Epithelial cell of esophagus (primary cell): ENCODE measurements at regions not wholly inside any gene's neighbourhood (a gene's known extent, or its start where the extent isn't known, plus 50 kb on each side); places are given as distances from the start of the nearest gene placed in this dataset.

Source experiments
- DNase-seq: peaks from one replicate; pipeline ENCODE4 v3.0.0; 2010; ENCODE audit warnings: low read depth
- H3K4me3 ChIP-seq: 2 replicates; pipeline ENCODE4 v1.5.1; 2011; ENCODE audit warnings: mild to moderate bottlenecking, low read length, control low read depth
- TF ChIP-seq, protein P1 (sequence below): IDR thresholded peaks from 2 replicates; pipeline ENCODE4 v1.5.1; 2011; ENCODE audit warnings: low read depth, mild to moderate bottlenecking, low read length, control low read depth, inconsistent platforms; ENCODE audit not compliant: insufficient read depth; ENCODE audit errors: missing control alignments

DNA sequence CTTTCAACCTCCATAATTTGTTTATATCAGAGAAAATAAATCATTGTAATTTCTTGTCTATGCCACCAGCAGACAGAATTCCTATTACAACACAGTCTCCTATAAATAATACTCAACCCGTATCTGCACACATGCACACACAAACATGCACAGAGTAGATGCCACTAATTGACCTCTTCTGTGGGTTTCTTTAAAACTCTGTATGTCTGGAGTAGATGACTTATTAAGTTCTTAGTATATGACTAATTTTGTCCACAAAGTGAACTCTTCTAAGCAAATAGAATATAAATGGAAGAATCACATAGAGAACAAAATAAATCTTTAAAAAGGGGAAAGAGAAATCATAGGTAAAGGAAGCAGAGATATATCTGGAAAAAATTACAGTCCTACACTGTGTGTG is 452.3 kb downstream of the MTRR start:
- DNase-seq: no peak
- TF ChIP-seq, protein P1, sequence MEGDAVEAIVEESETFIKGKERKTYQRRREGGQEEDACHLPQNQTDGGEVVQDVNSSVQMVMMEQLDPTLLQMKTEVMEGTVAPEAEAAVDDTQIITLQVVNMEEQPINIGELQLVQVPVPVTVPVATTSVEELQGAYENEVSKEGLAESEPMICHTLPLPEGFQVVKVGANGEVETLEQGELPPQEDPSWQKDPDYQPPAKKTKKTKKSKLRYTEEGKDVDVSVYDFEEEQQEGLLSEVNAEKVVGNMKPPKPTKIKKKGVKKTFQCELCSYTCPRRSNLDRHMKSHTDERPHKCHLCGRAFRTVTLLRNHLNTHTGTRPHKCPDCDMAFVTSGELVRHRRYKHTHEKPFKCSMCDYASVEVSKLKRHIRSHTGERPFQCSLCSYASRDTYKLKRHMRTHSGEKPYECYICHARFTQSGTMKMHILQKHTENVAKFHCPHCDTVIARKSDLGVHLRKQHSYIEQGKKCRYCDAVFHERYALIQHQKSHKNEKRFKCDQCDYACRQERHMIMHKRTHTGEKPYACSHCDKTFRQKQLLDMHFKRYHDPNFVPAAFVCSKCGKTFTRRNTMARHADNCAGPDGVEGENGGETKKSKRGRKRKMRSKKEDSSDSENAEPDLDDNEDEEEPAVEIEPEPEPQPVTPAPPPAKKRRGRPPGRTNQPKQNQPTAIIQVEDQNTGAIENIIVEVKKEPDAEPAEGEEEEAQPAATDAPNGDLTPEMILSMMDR: no peak
- no peak overlapping the region for H3K4me3 ChIP-seq

DNA sequence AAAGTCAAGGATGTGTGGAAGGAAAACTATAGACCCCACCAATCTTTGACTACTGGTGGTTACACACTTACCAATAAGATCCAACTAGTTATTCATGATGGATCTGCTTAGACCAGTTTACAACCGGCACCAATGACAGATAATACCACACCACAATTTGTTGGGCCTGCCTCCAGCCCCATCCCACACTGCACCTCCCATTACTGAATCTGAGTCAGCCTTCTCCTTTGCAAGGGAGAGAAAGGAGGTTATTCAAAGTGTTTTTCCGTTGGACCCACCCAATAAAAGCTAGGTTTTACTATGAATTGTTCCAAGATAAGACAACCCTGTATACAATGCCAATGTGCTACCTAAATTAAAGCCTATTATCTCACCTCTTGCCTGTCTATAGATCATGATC is 453.5 kb downstream of the MTRR start:
- no peak for DNase-seq
- TF ChIP-seq, protein P1: no peak

DNA sequence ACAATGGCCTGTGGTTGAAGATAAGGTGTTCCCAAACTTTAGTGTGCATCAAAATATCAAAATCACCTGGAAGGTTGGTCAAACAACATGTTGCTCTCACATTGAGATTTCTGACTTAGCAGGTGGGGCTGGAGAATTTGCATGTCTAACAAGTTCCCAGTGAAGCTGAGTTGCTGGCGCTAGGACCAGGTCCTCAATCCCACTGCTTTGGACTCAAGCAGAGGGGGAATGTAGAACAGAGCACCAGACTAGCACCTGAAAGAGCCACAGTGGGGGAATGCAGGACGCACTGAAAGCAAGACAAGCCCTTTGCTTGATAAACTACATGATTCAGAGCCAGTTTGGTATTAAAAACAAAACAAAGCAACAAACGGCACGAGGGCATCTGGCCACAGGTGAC is 458.1 kb downstream of the MTRR start:
- DNase-seq: no peak

More for the DNA sequence above, 453.5 kb downstream of the MTRR start:
- no peak overlapping the region for H3K4me3 ChIP-seq

DNA sequence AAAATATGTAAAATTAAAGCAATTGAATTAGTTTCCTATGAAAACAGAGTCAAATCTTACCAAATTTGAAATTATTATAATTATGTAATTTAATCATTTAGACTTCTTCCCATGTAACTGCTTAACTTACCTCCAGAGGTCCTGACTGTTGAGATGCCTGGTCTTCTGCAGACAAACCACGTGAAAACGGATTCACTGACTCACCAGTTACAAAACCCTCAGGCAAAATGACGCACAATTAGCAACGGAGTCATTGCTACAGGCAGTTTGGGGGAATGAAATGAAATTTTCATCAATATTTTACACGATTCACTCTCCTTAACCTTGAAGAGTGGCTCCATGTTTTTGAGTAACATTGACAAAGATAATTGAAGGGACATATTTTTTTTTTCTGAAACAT is 460.8 kb downstream of the MTRR start:
- TF ChIP-seq, protein P1: no peak
- no peak overlapping the region for H3K4me3 ChIP-seq
- peak; percentile 14 for DNase-seq

More for the DNA sequence above, 458.1 kb downstream of the MTRR start:
- TF ChIP-seq, protein P1: no peak
- no peak overlapping the region for H3K4me3 ChIP-seq

DNA sequence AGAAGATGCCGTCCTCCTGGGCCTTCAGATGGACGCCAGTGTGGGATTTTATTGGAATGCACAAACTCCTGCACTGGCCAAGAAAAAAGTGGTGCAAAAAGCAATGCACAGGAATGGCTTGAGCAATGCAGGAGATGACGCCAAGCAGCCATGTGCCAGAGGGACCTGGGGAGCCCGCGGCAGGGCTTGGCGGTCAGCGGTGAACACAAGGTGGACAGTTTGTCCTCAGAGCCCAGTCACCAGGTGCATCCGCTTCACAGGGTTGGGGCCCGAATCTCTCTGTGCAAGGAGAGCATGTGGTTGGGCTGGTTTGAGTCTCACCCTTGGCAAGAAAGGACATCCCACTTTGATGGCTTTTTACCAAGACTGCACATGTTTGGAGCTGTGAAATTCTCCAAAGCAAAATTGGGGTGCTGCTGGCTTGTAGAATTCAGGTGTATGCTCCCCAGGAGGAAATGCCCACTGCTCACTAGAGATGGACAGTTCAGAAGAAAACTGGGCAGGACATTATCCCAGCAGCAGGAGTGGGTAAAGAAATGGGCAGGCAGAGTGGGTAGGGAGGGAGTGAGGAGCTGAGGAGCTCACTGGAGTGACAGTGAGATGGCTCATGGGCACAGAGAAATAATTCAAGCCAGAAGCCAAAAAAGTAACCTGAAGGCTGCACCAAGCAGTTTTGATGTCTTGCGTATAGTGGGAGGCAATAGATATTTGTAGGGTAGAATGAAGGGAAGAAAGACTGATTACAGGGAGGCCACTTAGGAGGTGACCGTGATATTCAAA is 463.9 kb downstream of the MTRR start:
- TF ChIP-seq, protein P1: no peak
- no peak for DNase-seq
- H3K4me3 ChIP-seq: no peak overlapping the region

DNA sequence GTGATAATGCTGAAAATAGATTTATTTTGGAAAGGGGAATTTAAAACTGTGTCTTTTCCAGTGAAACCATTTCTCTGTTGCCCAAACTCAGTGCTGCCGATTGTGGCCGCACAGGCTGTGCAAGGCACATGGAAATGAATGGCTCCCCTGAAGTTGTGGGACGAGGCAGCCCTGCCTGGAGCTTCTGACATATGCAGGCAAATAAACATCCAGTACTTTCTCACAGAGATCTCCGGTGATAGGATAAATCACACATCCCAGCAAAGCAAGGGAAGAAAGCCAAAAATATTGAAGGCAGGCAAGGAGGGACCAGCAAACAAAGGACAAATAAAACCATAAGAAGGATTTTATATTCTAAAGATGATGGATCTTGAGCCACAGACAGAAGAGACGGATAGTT is 464.5 kb downstream of the MTRR start:
- H3K4me3 ChIP-seq: no peak overlapping the region
- TF ChIP-seq, protein P1: no peak
- DNase-seq: no peak

DNA sequence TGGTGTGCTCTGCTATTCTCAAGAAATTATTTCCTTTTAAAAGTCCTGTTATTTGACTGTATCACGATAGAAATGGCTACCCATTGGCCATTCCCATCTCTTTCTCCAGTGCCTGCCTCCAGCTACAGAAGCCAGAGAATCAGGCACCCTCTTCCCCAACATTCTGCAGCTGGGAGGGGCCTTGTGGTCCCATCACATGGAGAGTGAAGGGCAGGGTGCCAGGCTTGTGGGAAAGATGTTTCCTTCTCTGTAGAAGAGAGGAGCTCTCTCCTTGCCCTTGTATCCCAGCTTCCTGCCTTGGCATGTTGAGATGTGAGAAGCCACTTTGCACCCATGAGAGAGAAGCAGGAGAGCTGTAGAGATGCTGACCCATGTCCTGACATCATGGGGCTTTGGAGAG is 465.0 kb downstream of the MTRR start:
- TF ChIP-seq, protein P1: no peak
- no peak overlapping the region for H3K4me3 ChIP-seq
- no peak for DNase-seq
